ENCODE measurements at regions not wholly inside any gene's neighbourhood (a gene's known extent, or its start where the extent isn't known, plus 50 kb on each side); places are given as distances from the start of the nearest gene placed in this dataset.

- 80 to 83% methylated on average over 10 to 28 of the region's 28 CpGs for WGBS, 2 donors
- no peak overlapping the region for H3K4me3 ChIP-seq
- no peak overlapping the region for H3K27ac ChIP-seq
- H3K36me3 ChIP-seq (replicated peaks in 1 of 2; ENCODE audit: insufficient read depth in 1 of 2, low read depth in 2 of 2) = no peaks in the 10 kb centered on the region
- DNase-seq (no peak), ATAC-seq (no peak)
- intact Hi-C loops (cut with DNase I) = no loop called here
- no peaks in the 10 kb centered on the region for H3K27me3 ChIP-seq
- TF ChIP-seq, protein P1, sequence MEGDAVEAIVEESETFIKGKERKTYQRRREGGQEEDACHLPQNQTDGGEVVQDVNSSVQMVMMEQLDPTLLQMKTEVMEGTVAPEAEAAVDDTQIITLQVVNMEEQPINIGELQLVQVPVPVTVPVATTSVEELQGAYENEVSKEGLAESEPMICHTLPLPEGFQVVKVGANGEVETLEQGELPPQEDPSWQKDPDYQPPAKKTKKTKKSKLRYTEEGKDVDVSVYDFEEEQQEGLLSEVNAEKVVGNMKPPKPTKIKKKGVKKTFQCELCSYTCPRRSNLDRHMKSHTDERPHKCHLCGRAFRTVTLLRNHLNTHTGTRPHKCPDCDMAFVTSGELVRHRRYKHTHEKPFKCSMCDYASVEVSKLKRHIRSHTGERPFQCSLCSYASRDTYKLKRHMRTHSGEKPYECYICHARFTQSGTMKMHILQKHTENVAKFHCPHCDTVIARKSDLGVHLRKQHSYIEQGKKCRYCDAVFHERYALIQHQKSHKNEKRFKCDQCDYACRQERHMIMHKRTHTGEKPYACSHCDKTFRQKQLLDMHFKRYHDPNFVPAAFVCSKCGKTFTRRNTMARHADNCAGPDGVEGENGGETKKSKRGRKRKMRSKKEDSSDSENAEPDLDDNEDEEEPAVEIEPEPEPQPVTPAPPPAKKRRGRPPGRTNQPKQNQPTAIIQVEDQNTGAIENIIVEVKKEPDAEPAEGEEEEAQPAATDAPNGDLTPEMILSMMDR (IDR thresholded peaks at IDR 0.05) = no peak
- no peak for TF ChIP-seq POLR2A (IDR thresholded peaks at IDR 0.05)
- H3K9me3 ChIP-seq = no peaks in the 10 kb centered on the region
- H3K4me1 ChIP-seq = no peaks in the 10 kb centered on the region
Measured at GRCh38 chr13:111844222-111844671, 222.7 kb upstream of the SOX1 start.

DNA sequence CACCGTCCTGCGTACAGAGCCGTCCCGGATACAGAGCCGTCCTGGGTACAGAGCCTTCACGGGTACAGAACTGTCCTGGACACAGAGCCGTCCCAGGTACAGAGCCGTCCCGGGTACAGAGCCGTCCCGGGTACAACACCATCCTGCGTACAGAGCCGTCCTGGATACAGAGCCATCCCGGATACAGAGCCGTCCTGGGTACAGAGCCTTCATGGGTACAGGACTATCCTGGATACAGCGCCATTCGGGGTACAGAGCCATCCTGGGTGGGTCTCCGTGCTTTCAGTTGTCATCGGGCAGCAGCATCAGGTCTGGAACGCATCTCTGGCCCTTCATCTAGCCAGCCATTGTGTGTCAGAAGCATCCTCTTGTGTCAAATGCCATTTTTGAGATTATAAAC, 222.3 kb upstream of the SOX1 start:
- intact Hi-C loops (cut with DNase I) = no loop called here
- TF ChIP-seq, protein P1 (IDR thresholded peaks at IDR 0.05) = no peak
- no peak for TF ChIP-seq POLR2A (IDR thresholded peaks at IDR 0.05)
- Histone ChIP-seq H3K36me3 (replicated peaks in 1 of 2; ENCODE audit: insufficient read depth in 1 of 2, low read depth in 2 of 2) (no peaks in the 10 kb centered on the region), H3K9me3 (no peaks in the 10 kb centered on the region), H3K4me1 (no peaks in the 10 kb centered on the region), H3K27ac (no peak overlapping the region), H3K27me3 (no peaks in the 10 kb centered on the region), H3K4me3 (no peak overlapping the region)
- WGBS, 2 donors = 68 to 74% methylated on average over 3 to 19 of the region's 20 CpGs
- no peak for DNase-seq
- no peak for ATAC-seq

DNA sequence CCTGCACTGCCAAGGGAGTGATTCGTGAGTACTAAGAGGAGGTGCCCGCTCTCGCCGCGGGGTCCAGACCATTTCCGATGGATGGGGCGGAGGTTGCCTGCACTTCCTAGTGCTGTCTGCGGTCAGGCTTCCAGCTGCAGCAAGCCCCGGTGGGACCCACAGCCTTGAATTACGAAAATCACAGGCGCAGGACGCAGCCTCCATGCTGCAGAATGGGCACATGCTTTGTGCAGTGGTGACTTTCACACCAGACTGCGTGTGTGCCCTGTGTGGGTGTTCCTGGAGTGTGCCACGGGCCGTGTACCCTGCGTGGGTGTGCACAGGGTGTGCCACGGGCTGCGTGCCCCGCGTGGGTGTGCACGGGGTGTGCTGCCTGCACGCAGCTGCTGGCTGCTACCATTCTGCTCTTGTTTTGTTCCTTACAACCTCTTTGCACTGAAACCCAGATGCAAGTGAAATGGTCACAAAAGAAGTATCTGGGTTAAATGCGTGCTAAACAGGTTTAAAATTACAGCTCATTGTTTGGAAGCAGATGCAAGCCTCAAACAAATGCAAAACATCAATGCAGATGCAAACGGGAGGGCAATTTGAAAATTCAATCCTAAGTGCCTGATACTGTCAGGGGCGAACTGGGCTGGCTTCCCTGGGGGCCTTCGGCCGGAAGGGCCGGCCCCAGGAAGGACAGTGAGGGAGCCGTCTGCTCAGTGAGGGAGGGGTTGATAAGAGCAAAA, 221.2 kb upstream of the SOX1 start:
- H3K4me3 ChIP-seq = no peak overlapping the region
- 9 to 22% methylated on average over 24 to 28 of the region's 29 CpGs for WGBS, 2 donors
- intact Hi-C loops (cut with DNase I) = no loop called here
- peaks cover 0 to 4% of the 10 kb centered on the region in 2 donors for H3K27me3 ChIP-seq
- DNase-seq (no peak), ATAC-seq (no peak)
- no peak overlapping the region for H3K27ac ChIP-seq
- TF ChIP-seq, protein P1 (IDR thresholded peaks at IDR 0.05) = no peak
- TF ChIP-seq POLR2A (IDR thresholded peaks at IDR 0.05) = no peak
- no peaks in the 10 kb centered on the region for H3K36me3 ChIP-seq (replicated peaks in 1 of 2; ENCODE audit: insufficient read depth in 1 of 2, low read depth in 2 of 2)
- H3K4me1 ChIP-seq = no peaks in the 10 kb centered on the region
- no peaks in the 10 kb centered on the region for H3K9me3 ChIP-seq

GRCh38 chr13:111846391-111847159, 220.4 kb upstream of the SOX1 start:
- Histone ChIP-seq H3K27me3 (peaks cover 0 to 4% of the 10 kb centered on the region in 2 donors), H3K4me1 (no peaks in the 10 kb centered on the region), H3K4me3 (no peak overlapping the region), H3K27ac (no peak overlapping the region), H3K36me3 (replicated peaks in 1 of 2; ENCODE audit: insufficient read depth in 1 of 2, low read depth in 2 of 2) (no peaks in the 10 kb centered on the region), H3K9me3 (no peaks in the 10 kb centered on the region)
- DNase-seq (no peak), ATAC-seq (no peak)
- WGBS, 2 donors = 23 to 32% methylated on average over 14 of the region's 14 CpGs
- TF ChIP-seq, protein P1 (IDR thresholded peaks at IDR 0.05) = no peak
- no peak for TF ChIP-seq POLR2A (IDR thresholded peaks at IDR 0.05)
- intact Hi-C loops (cut with DNase I) = no loop called here

Data from body of pancreas (tissue), 4 donors.